Left hindlimb (tissue), 1 donor: ENCODE measurements at regions not wholly inside any gene's neighbourhood (a gene's known extent, or its start where the extent isn't known, plus 50 kb on each side); places are given as distances from the start of the nearest gene placed in this dataset.

Experiments used
- DNase-seq: peaks from one replicate; pipeline ENCODE4 v3.0.0-alpha.2; 2018

DNA sequence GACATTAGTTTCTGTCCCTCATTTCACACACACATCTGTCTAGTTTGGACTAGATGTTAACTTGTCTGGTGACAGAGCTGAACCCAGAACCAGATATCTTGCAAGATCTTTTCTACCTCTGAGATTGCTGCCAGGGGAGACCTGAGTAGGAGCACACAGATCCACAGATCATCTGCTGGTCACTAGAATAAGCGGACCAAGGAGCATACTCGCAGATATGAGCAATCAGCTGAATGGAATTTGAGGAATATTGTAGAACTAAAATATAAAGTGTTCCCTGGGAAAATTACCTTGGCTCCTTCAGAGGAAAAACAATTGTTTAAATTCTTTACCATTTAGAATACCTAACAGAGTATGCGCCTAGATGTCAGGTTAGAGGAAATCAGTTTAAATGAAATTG is 90.7 kb downstream of the TNFSF18 start:
- no peak for DNase-seq

DNA sequence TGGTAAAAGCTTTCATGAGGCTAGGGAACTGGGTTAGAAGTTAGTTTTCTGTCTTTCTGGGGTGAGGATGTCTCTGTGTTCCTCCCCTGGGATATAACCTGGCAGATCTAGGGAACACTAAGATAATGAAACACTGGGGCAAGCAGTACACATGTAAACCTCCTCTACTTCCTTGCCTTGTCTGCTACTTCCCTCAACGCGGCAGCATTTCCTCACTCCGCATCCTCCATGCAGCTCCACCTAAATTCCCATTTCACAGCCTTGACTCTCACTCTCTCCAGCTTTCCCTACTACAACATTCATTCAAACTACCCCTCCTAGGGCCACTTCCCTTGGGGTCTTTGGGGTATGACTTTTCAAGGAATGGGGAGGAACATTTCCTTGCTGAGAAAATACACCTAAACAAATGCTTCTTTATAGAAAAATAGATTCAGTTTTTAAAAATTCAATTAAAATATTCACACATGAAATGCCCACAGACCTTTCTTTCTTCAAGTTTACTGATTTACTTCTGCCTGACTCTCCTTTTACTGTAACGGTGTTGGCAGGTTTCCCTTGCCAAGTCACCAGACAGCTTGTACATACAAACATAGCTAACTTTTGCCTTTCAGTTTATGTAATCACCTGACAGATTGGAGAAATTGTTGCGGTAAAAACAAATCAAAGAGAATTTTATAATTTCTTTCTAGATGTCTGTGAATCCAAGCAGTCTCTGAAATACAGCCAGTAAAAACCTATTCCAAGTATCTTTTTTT is 90.1 kb downstream of the TNFSF18 start:
- no peak for DNase-seq

DNA sequence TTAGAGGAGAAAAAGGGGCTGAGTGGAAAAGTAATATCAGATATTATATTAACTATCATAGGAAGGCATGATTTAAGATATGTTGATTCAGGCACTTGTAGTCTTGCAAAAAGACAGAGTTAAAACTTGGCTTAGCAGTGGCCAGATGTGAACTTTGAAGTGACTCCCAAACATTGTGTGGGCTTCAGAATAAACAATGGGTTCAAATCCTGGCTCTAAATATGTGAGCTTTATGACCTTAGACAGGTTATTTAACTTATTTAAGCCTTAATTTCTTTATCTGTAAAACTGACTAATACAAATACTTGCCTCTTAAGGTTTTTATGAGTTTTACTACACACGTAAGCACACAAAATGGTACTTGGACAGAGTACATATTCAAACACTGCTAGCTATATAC is 85.9 kb downstream of the TNFSF18 start:
- no peak for DNase-seq

DNA sequence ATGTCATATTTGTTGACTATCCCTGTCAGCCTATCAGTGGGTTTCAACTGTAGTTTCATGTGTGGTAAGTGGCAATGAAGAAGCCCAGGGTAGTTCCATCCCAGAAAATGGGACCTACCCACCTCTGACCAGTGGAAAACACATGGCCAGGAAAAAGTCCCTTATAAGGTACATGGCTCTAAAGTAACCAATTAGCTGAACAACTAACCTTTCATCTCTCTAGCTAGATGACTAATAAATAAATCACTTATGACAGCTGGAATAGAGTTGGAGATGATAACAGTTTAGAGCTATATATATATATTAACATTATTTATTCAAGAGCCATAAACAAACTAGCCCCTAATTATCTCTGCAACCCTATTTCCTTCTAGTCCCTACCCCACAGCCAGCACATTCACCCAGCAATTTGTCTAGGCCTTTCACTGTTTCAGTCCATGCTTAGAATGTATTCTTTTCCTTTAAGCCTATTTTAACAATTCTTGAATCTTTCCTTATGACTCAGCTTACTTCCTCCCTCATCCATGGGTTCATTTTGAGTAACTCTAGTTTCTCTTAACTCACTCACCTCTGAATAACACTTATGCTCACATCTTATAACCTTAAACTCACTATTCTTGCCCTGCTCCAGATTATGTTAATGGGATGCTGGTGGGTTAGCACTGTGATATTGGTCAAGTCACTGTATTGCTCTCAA is 83.7 kb downstream of the TNFSF18 start:
- no peak for DNase-seq

DNA sequence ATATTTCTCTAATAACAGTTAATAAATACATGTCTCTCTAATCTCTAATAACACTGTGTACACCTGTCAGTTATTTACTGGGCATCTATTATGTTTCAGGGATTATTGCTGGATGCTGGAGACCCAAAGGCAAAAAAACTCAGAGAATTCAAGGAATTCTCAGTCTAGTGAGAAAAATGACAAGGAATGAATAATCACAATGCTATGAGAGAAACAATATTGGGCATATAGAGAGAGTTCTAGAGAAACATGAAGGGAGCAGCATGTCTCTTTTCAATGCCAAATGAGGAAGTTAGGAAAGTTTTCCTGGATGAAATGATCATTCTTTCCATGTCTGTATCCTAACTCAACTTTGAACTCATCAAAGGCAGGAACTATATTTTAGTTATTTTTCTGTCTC is 82.8 kb downstream of the TNFSF18 start:
- DNase-seq: no peak

DNA sequence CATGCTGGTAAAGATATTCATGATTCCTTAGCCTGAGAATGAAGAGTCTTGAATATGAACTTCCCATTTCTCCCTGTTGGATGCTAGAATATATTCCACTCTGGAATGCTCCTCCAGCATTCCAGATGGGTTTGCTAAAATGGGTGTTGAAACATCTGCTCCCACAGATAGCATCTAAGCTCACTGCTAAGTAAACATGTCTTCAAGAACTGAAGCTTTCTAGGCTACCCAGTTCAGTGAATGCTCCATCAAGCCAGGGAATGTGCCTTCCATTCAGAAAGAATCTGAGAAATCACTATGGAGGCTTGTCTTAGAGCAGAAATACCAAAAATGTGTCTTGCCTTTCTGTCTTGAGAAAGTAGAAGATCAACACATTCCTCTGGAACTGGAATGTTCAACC is 81.1 kb downstream of the TNFSF18 start:
- no peak for DNase-seq

DNA sequence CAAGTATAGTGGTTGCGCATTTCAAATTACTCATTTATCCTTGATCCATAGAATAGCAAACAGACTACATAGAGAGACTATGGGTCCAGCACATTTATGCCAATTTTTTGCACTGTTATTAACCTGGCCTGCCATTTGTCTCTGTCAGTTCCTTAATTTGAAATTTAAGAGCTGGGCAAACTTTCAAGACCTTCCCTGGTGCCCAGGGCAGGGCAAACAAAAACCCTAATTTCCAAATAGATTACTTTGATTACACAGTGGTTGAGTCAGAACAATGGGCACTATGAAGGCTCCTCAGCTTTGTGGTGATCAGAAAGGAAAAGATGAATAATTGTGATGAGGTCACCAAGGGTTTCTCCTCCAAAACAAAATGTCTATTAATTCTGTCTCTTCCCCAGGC is 80.6 kb downstream of the TNFSF18 start:
- DNase-seq: no peak

DNA sequence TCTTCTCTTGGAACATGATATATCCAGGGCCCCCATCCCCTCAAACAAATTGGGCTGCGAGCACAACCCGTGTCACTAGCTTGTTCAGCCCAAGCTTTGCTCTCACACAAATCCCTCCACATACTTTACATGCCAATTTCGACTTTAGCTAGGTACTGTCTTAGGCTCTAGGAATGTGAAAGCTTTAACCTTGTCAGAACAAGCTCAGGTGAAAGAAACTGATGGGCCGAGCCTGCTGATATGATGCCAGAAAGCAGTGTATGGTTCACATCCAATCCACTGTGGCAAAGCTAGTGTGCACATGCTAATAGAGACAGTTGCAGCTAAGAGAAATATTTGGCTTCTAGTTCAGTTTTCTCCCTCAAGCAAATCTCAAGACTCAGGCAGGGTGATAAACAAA is 79.5 kb downstream of the TNFSF18 start:
- no peak for DNase-seq

DNA sequence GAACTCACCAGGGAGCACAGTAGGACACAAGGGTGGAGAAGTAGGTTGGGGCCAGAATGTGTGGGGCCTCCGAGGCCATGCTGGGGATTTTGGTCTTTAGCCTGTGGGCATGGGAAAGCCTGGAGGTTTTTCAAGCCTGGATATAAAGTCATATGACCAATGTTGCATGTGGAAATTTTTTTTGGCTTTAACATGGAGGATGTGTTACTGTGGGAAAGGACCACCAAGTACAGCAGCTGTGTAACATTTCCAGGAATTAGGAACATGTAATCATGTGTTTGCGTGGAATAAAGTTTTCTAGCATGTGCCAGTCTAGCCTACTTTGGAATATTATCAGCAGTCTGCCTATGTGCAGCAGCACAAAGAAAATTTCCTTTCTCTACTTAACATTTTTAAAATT is 78.5 kb downstream of the TNFSF18 start:
- no peak for DNase-seq

DNA sequence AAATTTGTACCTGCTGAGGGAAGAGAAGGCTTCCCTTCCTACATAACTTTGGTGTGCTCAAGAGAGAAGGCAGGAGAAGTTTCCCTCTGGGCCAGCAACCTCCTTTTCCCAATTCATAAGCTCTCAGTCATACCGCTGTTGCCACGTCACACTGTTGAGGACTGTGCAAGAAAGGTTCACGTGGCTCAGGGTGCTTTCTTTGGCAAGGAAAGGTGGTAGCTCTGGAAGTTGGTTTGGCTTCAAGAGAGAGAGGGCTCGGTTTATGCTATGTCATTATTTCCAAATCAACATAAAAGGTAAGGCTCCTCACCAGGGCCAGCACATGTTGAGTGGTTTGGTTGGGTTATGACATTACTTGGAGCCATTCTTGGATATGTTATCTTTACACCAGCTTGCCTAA is 77.3 kb downstream of the TNFSF18 start:
- no peak for DNase-seq

DNA sequence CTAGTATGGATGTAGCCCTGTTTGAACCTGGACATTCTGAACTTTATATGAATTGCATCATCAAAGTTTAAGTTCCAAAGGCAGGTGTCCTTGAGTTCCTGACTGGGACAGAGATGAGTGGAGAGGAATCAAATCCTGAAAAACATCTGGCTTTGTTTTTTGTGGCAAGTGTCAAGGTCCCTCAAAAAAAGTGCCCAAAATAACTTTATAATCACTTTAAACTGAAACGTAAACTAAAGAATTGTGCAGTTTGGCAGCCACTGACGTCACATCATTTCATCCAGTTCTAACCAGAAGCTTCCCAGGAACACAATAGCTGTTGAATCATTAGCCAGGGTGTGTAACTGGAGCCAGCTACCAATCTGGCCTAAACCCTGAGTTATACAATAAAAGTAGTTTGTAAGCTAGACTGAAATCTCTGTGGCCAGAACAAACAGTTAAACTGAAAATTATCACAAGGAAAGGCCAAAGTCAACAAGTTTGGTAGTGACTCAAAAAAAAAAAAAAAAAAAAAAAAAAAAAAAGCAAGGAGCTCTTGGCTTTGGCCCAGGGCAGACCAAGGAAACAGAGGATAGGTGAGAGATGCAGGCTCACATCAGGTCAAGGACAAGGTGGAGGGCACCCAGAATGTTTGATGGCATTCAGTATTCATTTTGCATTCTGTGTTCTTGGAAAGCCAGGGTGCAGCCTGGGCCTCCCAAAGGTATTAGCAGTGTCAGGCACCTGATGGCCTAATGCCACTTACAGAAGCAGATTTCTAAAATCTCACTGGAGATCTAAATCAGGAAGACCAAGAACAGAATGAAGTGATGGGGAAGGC is 74.3 kb downstream of the TNFSF18 start:
- DNase-seq: no peak

DNA sequence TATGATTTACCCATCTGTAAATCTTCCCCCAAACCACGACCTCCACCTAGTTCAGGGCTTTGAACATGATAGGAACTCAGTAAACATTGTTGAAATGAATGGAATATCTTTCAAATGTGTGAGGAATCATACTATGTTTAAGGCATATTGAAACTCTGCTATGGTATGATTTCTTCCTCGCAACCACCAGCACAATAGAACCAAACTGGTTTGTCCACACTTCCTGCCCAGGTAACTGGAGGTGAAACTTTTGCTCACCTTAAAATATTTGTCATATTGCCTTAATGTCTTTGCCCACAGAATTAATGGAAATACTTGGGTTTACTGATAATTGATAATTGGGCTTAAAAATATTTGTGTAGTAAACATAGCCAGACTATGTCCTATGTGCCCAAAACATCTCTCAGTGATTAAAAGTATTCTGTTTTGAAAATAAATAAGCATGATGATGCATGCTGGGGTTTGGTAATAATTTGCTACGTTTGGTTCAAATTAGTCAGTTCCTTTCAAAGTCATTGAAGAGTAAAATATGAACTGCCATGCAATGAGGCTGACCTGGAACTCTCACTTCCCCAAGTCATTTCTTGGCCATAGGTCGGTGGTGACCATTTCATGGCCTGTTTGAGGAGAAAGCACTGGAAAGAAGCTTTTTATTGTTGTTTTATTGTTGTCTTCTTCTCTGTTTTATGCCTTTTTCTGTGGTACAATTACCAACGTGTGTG is 73.3 kb downstream of the TNFSF18 start:
- DNase-seq: no peak

DNA sequence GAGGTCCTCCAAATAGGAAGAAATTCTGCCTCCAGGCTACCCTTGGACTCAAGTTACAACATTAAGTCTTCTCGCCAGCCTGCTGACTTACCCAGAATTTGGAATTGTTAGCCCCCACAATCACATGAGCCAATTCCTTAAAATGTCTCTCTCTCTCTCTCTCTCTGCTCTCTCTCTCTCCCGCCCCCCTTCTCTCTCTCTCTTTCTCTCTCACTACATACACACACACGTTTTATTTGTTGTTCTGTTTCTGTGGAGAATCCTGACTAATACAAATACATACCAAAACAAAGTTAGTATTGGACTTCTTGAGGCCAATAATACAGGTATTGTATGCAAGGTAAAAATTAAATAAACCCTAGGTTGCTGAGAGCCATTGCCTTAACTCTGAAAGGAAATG is 72.1 kb downstream of the TNFSF18 start:
- no peak for DNase-seq

DNA sequence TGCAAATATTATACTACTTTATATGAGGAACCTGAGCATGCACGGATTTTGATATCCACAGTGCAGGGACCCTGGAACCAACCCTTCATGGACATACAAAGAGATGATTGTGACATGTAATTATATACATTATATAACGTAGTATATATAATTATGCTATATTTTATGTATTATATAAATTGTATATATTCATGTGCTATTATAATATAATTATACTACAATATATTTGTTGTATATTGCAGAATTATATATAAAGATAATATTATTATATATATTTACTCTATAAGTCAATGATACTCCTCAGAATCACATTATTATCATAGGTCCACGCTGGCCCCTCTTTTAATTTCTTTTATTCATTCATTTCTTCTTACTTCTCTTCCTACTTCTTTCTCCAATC is 70.9 kb downstream of the TNFSF18 start:
- no peak for DNase-seq

DNA sequence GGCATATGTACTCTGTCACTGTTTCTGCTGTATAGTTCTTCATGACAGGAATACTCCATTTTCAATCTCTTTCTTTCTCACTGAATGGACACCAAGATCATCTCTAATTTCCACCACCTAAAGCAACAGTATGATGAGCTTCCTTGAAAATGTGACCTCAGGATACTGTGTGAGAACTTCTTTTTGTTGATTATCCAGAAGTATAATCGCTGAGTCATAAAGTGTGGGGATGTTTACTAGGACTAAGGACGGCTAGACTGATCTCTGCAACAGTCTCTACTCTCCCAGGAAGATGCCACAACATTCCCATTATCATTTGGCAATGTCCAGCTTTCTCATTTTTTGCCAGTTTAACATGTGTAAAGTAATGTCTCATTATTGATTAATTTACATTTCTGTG is 70.3 kb downstream of the TNFSF18 start:
- no peak for DNase-seq

DNA sequence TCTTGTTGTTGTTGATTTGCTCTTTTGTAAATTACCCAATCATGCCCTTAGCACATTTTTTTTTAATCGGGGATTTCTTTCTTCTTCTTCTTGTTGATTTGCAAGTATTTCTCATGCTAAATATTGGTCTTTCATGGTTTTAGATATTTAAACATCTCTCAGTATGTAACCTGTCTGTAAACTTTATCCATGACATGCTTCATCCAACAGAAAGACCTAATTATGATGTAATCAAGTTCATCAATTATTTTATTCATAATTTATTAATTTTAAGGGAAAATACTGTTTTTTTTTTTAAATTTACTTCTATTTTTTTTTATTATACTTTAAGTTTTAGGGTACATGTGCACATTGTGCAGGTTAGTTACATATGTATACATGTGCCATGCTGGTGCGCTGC is 69.8 kb downstream of the TNFSF18 start:
- DNase-seq: no peak
